Bronchial epithelial cell (primary cell): ENCODE measurements at regions not wholly inside any gene's neighbourhood (a gene's known extent, or its start where the extent isn't known, plus 50 kb on each side); places are given as distances from the start of the nearest gene placed in this dataset.
A peak's percentile ranks its signal among the peaks of the same experiment; 100 is the strongest.

ENCODE experiments used
- DNase-seq: peaks from one replicate; pipeline ENCODE4 v3.0.0-alpha.2; 2010; ENCODE audit warnings: low read depth
- FAIRE-seq: peaks from 2 replicates; lab custom pipeline; 2011; peaks lifted over from hg19 to GRCh38; lab: Jason Lieb, UNC
- H3K27me3 ChIP-seq: 2 replicates; pipeline ENCODE4 v1.5.1; 2011; ENCODE audit warnings: low read length; ENCODE audit not compliant: control insufficient read depth, insufficient read depth
- H3K36me3 ChIP-seq: 2 replicates; pipeline ENCODE4 v1.5.1; 2011; ENCODE audit warnings: low read length; ENCODE audit not compliant: control insufficient read depth, insufficient read depth
- H3K4me3 ChIP-seq: 2 replicates; pipeline ENCODE4 v1.5.1; 2011; ENCODE audit warnings: mild to moderate bottlenecking, low read depth, low read length, control low read depth
- TF ChIP-seq, protein P1 (sequence below): IDR thresholded peaks from 2 replicates; pipeline ENCODE4 v1.5.1; 2011; ENCODE audit warnings: mild to moderate bottlenecking, moderate library complexity, low read length, control low read depth, inconsistent platforms; ENCODE audit not compliant: insufficient read depth, severe bottlenecking

DNA sequence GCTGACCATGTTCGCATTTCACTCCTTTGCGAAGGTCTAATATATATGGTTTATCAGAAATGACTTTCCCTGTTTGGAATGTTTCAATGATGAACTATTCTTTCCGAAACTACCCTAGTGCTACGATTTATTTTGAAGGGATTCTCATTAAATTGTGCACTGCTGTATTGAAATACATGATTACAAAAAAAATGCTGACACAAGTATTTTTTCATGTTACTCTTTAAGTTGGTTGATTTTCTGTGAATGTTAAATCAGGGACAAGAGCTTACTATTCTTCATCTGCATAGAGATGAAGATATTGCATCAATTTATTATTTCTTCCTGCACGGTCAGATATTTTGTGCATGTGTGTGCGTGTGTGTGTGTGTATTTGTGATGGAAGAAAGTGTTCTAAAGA is 731.5 kb upstream of the AGA start:
- FAIRE-seq (no peak), DNase-seq (no peak)
- Histone ChIP-seq H3K4me3 (no peak overlapping the region), H3K36me3 (no peaks in the 10 kb centered on the region), H3K27me3 (no peaks in the 10 kb centered on the region)
- TF ChIP-seq, protein P1, sequence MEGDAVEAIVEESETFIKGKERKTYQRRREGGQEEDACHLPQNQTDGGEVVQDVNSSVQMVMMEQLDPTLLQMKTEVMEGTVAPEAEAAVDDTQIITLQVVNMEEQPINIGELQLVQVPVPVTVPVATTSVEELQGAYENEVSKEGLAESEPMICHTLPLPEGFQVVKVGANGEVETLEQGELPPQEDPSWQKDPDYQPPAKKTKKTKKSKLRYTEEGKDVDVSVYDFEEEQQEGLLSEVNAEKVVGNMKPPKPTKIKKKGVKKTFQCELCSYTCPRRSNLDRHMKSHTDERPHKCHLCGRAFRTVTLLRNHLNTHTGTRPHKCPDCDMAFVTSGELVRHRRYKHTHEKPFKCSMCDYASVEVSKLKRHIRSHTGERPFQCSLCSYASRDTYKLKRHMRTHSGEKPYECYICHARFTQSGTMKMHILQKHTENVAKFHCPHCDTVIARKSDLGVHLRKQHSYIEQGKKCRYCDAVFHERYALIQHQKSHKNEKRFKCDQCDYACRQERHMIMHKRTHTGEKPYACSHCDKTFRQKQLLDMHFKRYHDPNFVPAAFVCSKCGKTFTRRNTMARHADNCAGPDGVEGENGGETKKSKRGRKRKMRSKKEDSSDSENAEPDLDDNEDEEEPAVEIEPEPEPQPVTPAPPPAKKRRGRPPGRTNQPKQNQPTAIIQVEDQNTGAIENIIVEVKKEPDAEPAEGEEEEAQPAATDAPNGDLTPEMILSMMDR = no peak

DNA sequence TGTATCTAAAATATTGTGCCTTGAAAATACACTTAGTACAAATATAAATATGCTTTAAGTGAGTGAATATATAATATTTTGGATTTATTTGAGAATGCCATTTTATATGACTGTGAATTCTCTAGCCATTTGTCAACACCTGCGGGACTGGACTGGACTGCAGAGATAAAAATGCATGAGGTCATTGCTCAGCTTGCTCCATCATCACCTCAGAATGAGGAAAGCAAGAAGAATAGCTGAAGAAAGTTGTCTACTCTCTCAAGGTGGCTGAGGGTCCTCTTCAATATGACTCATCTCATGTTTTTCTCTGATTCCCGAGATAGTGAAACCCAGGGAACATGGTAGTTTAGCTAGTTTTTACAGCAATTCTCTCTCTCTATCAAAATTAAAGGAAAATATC is 732.5 kb upstream of the AGA start:
- no peak for FAIRE-seq
- peak; percentile 52 for DNase-seq
- TF ChIP-seq, protein P1 = no peak

DNA sequence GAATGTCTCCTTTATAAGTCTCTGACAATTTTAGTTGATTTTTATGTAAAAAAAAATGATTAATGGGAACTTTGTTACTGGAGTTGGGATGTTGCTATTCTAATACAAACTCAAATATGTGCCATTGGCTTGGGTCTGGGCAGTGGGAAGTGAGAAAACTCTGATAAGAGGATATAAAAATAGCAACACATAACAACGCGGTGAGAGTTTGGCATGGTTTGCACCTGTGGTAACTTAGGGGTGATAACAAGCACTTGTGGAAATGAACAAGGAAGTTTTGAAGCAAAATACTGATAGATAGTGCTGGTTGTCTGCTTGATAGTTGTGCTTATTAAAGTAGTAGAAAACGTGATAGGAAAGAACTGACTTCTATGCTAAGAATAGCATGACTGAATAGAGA is 743.3 kb upstream of the AGA start:
- Histone ChIP-seq H3K36me3 (no peaks in the 10 kb centered on the region), H3K27me3 (no peaks in the 10 kb centered on the region), H3K4me3 (no peak overlapping the region)
- FAIRE-seq = no peak
- TF ChIP-seq, protein P1 = no peak
- no peak for DNase-seq

More for the DNA sequence above, 732.5 kb upstream of the AGA start:
- no peaks in the 10 kb centered on the region for H3K36me3 ChIP-seq
- no peaks in the 10 kb centered on the region for H3K27me3 ChIP-seq
- no peak overlapping the region for H3K4me3 ChIP-seq

DNA sequence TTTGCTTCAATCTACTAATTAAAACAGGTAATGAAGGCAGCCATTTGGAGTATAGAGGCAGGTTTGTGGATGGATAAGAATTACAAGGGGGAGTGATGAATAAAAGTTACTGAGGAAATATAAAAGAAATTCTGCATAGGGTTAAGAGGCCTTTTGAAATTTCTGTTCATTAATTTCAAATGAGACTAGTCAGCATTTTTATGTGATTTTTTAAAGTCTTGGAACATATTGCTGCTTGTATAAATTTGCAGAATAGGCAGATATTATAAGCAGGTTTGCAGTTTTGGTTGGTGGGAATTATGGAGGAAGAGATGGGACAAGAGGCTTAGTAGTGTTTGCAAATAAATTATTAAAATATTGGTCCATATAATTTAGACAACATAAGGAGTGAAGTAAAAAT is 750.4 kb upstream of the AGA start:
- FAIRE-seq (no peak), DNase-seq (no peak)
- no peak overlapping the region for H3K4me3 ChIP-seq
- TF ChIP-seq, protein P1 = no peak
- H3K36me3 ChIP-seq = no peaks in the 10 kb centered on the region
- no peaks in the 10 kb centered on the region for H3K27me3 ChIP-seq

DNA sequence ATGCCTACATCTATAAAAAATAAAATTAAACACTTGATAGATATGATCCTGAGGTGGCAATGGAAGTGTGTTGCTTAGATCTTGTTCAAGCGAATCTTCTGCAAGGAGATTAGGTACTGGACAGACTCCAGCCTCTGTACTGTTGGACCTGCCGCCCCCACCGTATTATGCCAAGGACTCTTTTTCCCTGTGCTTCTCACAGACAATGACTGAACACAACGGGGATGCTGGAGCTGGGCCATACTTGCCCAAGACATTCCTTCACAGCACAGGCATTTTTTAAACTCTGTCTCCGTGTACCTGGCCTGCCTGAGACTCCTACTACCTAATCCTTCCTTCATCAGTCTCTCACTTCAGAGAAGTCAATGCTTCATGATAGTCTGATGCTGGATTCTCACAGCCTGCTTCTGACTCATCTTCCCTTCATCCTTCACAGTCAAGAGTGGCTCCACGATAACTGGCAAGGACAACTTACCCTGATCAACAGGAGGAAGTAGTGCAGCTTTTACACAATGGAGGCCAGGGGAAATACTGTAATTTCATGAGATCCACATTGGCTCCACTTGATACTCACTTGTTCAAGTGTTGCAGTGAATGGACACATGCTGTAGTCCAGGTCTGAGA is 754.6 kb upstream of the AGA start:
- H3K36me3 ChIP-seq = no peaks in the 10 kb centered on the region
- no peak overlapping the region for H3K4me3 ChIP-seq
- TF ChIP-seq, protein P1 = no peak
- DNase-seq (no peak), FAIRE-seq (no peak)
- H3K27me3 ChIP-seq = no peaks in the 10 kb centered on the region

DNA sequence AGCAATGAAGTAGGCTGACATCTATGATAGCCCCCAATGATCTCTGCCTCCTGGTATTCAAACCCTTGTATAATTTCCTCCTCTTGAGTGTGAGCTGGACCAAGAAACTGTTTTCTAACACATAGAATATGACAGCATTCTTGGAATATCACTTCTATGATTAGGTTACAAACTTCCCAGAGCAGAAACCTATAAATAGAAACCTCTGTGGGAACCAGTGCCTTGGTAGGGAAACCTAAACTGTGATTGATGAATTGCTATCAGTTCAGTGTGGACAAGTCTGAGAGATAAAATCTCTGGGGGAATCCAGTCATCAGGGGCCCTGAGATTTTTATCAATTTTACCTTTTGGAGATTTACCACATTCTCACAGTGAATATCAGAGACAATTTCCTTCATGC is 756.5 kb upstream of the AGA start:
- no peak overlapping the region for H3K4me3 ChIP-seq
- FAIRE-seq (no peak), DNase-seq (no peak)
- H3K27me3 ChIP-seq = no peaks in the 10 kb centered on the region
- TF ChIP-seq, protein P1 = no peak
- H3K36me3 ChIP-seq = no peaks in the 10 kb centered on the region
